G401.6 (cell line): ENCODE measurements at regions not wholly inside any gene's neighbourhood (a gene's known extent, or its start where the extent isn't known, plus 50 kb on each side); places are given as distances from the start of the nearest gene placed in this dataset.
"Not testable (repeated sequence)": the region's sequence is repeated elsewhere in the genome, so short reads cannot be mapped to it uniquely, and the experiment has no call there.

ENCODE experiments used
- FAIRE-seq: peaks from 2 replicates; lab custom pipeline; 2012; peaks lifted over from hg19 to GRCh38; lab: Jason Lieb, UNC

GRCh38 chr12:131288765-131289695 lies 335.3 kb downstream of the ADGRD1 start:
- not testable (repeated sequence) for FAIRE-seq

- FAIRE-seq, result not testable (repeated sequence)
Measured at GRCh38 chr12:131289807-131290206, 336.1 kb downstream of the ADGRD1 start.

GRCh38 chr12:131290255-131290959 lies 336.7 kb downstream of the ADGRD1 start:
- FAIRE-seq, result no peak

- not testable (repeated sequence) for FAIRE-seq
Measured at GRCh38 chr12:131293071-131294015, 339.6 kb downstream of the ADGRD1 start.

- FAIRE-seq, result not testable (repeated sequence)
Measured at GRCh38 chr12:131294716-131295115, 341.0 kb downstream of the ADGRD1 start.

- not testable (repeated sequence) for FAIRE-seq
Measured at GRCh38 chr12:131295117-131295516, 341.4 kb downstream of the ADGRD1 start.

- not testable (repeated sequence) for FAIRE-seq
Measured at GRCh38 chr12:131295559-131295958, 341.9 kb downstream of the ADGRD1 start.

GRCh38 chr12:131296136-131296535 lies 342.4 kb downstream of the ADGRD1 start:
- not testable (repeated sequence) for FAIRE-seq

GRCh38 chr12:131296651-131297050 lies 342.9 kb downstream of the ADGRD1 start:
- FAIRE-seq, result not testable (repeated sequence)

- FAIRE-seq, result not testable (repeated sequence)
Measured at GRCh38 chr12:131298526-131299369, 345.0 kb downstream of the ADGRD1 start.

GRCh38 chr12:131299370-131299701 lies 345.6 kb downstream of the ADGRD1 start:
- not testable (repeated sequence) for FAIRE-seq

- not testable (repeated sequence) for FAIRE-seq
Measured at GRCh38 chr12:131303576-131303975, 349.9 kb downstream of the ADGRD1 start.

GRCh38 chr12:131304642-131305041 lies 350.9 kb downstream of the ADGRD1 start:
- FAIRE-seq, result not testable (repeated sequence)

- FAIRE-seq, result no peak
Measured at GRCh38 chr12:131309700-131310099, 356.0 kb downstream of the ADGRD1 start.

GRCh38 chr12:131310227-131310969 lies 356.7 kb downstream of the ADGRD1 start:
- not testable (repeated sequence) for FAIRE-seq

GRCh38 chr12:131311279-131311722 lies 357.6 kb downstream of the ADGRD1 start:
- FAIRE-seq, result not testable (repeated sequence)

GRCh38 chr12:131311764-131312163 lies 358.1 kb downstream of the ADGRD1 start:
- FAIRE-seq, result no peak

GRCh38 chr12:131312382-131312781 lies 358.7 kb downstream of the ADGRD1 start:
- not testable (repeated sequence) for FAIRE-seq

- FAIRE-seq, result no peak
Measured at GRCh38 chr12:131312793-131313545, 359.3 kb downstream of the ADGRD1 start.
